GM19043 (cell line): ENCODE measurements at regions not wholly inside any gene's neighbourhood (a gene's known extent, or its start where the extent isn't known, plus 50 kb on each side); places are given as distances from the start of the nearest gene placed in this dataset.
"Not testable (repeated sequence)": the region's sequence is repeated elsewhere in the genome, so short reads cannot be mapped to it uniquely, and the experiment has no call there.

ENCODE experiments used
- ATAC-seq: cut with Tn5 transposase; IDR thresholded peaks from one replicate; pipeline ENCODE4 v1.9.1; 2021; ENCODE audit warnings: low read depth; ENCODE audit not compliant: unreplicated experiment

DNA sequence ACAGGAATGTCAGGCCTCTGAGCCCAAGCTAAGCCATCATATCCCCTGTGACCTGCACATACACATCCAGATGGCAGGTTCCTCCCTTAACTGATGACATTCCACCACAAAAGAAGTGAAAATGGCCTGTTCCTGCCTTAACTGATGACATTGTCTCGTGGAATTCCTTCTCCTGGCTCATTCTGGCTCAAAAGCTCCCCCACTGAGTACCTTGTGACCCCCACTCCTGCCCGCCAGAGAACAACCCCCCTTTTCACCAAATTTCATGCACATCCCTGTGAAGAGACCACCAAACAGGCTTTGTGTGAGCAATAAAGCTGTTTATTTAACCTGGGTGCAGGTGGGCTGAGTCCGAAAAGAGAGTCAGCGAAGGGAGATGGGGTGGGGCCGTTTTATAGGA lies 447.4 kb downstream of the FGF13 start:
- not testable (repeated sequence) for ATAC-seq

DNA sequence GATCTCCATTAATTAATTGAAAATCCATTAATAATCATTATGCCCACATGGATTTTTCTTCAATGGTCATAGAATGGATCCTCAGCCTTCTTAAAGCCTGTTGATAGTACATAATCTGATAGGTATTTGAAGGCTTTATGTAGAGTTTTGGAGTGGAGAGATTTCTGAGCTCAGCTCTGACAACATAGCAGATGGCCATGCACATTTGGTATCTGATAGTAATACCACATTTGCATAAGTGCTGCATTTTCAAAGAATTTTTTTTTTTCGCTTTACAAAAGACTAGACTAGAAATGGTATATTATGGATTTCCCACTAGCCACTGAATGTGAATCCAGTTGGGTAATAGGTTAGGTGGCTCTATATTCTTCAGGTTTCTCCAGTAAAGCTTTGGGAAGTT lies 440.6 kb downstream of the FGF13 start:
- no peak for ATAC-seq

DNA sequence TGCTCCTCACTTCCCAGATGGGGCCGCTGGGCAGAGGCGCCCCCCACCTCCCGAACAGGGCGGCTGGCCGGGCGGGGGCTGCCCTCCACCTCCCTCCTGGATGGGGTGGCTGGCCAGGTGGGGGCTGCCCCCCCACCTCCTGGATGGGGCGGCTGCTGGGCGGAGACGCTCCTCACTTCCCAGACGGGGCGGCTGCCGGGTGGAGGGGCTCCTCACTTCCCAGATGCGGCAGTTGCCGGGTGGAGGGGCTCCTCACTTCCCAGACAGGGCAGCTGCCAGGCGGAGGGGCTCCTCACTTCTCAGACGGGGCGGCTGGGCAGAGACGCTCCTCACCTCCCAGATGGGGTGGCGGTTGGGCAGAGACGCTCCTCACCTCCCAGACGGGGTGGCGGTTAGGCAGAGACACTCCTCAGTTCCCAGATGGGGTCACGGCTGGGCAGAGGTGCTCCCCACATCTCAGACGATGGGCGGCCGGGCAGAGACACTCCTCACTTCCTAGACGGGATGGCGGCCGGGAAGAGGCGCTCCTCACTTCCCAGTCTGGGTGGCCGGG lies 428.8 kb downstream of the FGF13 start:
- not testable (repeated sequence) for ATAC-seq

DNA sequence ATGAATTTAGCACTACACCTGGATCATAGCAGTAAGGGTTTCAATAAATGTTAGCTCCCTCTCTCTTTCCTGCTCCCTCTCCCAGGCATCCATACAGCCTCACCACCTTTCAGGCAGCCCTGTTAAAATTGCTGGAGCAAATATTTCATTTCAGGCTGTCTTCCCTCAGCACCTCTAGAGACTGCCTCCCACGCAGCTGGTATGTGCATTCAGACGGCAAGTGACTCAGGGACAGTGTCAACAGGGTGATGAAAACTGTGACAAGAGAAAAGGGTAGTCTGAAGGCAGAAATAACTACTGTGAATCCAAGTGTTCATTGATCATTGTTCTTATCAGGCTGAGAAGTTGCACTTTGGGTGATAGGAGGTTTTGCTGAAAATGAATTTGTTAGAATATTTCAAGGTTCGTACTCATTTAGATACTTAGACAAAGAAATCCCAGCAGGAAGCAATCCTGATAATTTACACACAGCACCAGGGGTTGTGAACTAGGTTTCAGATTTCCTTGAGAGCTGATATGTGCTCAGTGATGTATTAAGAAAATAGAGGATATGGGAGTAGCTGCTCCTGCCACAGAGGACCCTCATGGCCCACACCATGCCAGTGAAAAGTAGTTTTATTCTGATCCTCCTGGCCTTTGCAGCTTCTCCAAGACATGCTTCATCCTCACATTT lies 424.2 kb downstream of the FGF13 start:
- no peak for ATAC-seq

DNA sequence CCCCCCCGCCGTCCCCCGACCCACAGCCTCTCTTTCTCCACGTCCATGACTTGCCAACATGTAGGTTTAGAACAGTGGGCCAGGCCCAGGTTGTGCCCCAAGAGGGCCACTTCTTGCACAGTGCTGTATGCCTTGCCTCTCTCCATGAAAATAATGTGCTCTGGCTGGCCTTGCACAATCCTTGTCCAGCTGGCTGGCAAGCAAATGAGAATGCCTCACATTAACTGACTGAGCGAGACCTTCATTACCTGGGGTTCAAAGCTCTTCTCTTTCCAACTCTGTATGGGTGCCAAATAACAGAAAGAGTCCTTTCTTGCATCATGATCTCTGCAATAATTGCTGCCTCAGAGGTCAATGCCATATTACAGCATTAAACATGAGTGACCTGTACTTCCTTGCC lies 416.6 kb downstream of the FGF13 start:
- ATAC-seq = no peak

DNA sequence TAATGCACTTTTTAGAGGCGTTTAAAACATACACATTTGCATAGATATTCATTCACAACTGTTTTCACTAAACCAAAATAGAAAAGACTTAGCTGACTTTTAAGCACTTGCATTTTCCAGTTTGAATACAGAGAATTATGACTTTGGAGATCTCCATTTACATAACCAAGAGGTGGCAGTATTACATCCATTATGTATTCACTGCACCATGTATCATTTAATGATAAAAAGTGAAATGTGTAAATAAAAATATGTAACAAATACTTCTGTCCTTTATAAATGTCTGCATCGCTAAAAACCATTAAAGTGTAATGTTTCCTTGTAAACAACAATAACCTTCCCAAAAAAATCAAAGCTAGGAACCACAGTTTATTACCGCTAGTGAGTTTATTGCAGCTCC lies 413.2 kb downstream of the FGF13 start:
- no peak for ATAC-seq

DNA sequence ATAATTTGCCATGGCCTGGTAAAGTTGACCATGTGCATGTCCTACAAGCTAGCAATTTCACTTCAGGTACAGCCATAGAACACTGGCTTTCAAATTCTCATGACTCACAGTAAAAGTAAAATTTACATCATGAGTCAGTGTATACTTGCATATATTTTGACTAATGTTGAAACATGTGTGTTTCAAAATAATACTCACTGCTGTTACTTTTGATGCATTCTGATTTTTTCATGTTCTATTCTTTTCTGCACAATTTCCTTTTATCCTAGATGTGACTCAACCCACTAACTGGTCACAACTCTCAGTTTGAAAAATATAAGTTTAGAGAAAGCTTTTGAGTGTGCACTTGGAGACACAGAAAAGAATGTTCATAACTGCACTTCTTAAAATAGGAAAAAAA lies 365.7 kb downstream of the FGF13 start:
- no peak for ATAC-seq

DNA sequence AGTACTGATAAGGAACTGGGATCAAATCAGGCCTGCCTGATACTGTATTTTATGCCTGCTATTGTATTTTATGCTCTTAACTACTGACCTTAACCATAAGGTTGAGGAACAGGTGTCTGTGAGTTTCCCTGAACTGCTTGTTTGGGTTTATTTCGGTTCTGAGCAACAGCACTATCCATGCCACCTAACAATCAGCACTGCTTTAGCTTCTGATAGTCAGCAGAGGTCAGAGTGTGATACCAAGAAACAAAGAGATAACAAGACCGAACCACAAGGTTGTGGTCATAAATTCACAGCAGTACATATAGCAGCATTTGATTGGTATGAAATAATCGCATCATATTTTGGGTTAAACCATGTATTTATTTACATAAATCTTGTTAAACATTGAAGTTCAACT lies 362.2 kb downstream of the FGF13 start:
- ATAC-seq = no peak

DNA sequence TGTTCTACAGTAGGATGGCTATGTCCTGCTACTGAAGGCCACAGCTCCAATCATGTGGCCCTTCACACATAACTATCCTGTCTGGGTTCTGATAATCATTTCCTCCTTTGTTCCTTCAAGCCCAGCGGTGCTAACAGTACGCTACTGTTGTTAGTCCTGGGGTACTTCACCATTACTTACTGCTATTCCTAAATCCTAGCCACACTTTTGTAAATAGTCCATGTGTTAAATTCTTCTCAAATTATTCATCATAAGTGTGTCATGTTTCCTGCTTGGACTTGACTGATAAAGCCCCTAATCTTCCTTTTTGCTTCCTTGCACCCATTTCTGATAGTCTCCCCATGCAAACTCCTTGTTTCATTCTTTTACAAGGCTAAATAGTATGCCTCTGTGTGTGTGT lies 332.6 kb downstream of the FGF13 start:
- no peak for ATAC-seq

DNA sequence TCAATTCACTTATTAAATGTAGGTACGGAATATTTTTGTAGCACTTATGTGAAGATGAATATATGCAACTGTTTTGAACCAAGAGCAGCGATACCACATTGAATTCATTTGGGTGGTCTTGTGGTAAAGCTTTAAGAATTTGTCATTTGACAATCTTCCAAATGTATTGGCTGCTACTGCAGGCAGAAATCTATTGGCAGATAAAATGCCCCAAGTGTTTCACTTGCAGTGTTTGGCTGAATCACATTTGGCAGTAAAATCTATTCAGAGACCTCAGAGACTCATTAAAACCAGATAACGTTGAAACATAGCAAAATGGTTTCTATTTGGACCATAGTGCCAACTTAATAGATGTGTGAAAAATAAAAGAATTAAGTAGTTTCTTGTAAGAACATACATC lies 303.4 kb downstream of the FGF13 start:
- no peak for ATAC-seq

DNA sequence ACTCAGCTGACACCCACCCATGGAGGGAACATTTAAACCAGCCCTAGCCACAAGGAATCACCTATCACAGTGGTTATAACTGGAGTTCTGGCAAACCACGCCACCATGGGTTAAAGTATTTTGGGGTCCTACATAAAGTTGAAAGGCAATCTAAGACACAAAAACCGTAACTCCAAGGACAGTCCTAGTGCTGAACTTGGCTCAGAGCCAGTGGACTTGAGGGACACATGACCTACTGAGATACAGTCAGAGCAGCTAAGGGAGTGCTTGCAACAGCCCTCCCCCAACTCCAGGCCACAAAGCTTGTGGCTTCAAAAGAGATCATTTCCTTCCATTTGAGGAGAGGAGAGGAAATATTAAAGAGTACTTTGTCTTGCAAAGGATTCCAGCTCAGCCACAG lies 300.5 kb downstream of the FGF13 start:
- no peak for ATAC-seq
